ENCODE measurements at regions not wholly inside any gene's neighbourhood (a gene's known extent, or its start where the extent isn't known, plus 50 kb on each side); places are given as distances from the start of the nearest gene placed in this dataset.

- H3K27ac ChIP-seq, result no peak overlapping the region
- no peak overlapping the region for H3K4me3 ChIP-seq
- intact Hi-C loops (cut with DNase I; ENCODE audit: low total_unique reads), result no loop called here
- H3K4me1 ChIP-seq, result no peaks in the 10 kb centered on the region
- DNase-seq, result no peak
- no peaks in the 10 kb centered on the region for H3K9me3 ChIP-seq
- TF ChIP-seq CTCF (IDR thresholded peaks at IDR 0.05) (no peak), EP300 (IDR thresholded peaks at IDR 0.05) (no peak), POLR2AphosphoS5 (IDR thresholded peaks at IDR 0.05) (no peak), POLR2A (IDR thresholded peaks at IDR 0.05) (no peak)
- WGBS, 5 donors, result 98 to 99% (median 98%) methylated on average over 3 of the region's 3 CpGs
- H3K36me3 ChIP-seq, result no peaks in the 10 kb centered on the region
- H3K27me3 ChIP-seq, result no peaks in the 10 kb centered on the region
Observed at GRCh38 chr6:14786008-14786407, 459.9 kb upstream of the JARID2 start.

GRCh38 chr6:14786455-14786854 is 459.4 kb upstream of the JARID2 start:
- H3K27ac ChIP-seq, result no peak overlapping the region
- no peak overlapping the region for H3K4me3 ChIP-seq
- H3K9me3 ChIP-seq, result no peaks in the 10 kb centered on the region
- peaks cover 0 to 4% (median 0%) of the 10 kb centered on the region in 4 donors for H3K4me1 ChIP-seq
- whole genome bisulfite sequencing, 5 donors, result 84 to 94% (median 92%) methylated on average over 3 of the region's 3 CpGs
- no peaks in the 10 kb centered on the region for H3K27me3 ChIP-seq
- DNase-seq, result no peak
- TF ChIP-seq EP300 (IDR thresholded peaks at IDR 0.05), result no peak
- no peak for TF ChIP-seq POLR2AphosphoS5 (IDR thresholded peaks at IDR 0.05)
- no peak for TF ChIP-seq POLR2A (IDR thresholded peaks at IDR 0.05)
- no peak for TF ChIP-seq CTCF (IDR thresholded peaks at IDR 0.05)
- intact Hi-C loops (cut with DNase I; ENCODE audit: low total_unique reads), result no loop called here
- no peaks in the 10 kb centered on the region for H3K36me3 ChIP-seq

GRCh38 chr6:14787250-14787649 is 458.6 kb upstream of the JARID2 start:
- Histone ChIP-seq H3K36me3 (no peaks in the 10 kb centered on the region), H3K4me1 (peaks cover 0 to 12% (median 0%) of the 10 kb centered on the region in 4 donors), H3K27ac (no peak overlapping the region), H3K4me3 (no peak overlapping the region), H3K9me3 (no peaks in the 10 kb centered on the region), H3K27me3 (no peaks in the 10 kb centered on the region)
- intact Hi-C loops (cut with DNase I; ENCODE audit: low total_unique reads), result no loop called here
- DNase-seq, result no peak
- TF ChIP-seq POLR2AphosphoS5 (IDR thresholded peaks at IDR 0.05) (no peak), CTCF (IDR thresholded peaks at IDR 0.05) (no peak), POLR2A (IDR thresholded peaks at IDR 0.05) (no peak), EP300 (IDR thresholded peaks at IDR 0.05) (no peak)
- 83 to 89% (median 86%) methylated on average over 2 of the region's 2 CpGs for WGBS, 5 donors

GRCh38 chr6:14787677-14788076 is 458.2 kb upstream of the JARID2 start:
- TF ChIP-seq CTCF (IDR thresholded peaks at IDR 0.05), result no peak
- TF ChIP-seq POLR2A (IDR thresholded peaks at IDR 0.05), result no peak
- no peak for TF ChIP-seq EP300 (IDR thresholded peaks at IDR 0.05)
- no peak for TF ChIP-seq POLR2AphosphoS5 (IDR thresholded peaks at IDR 0.05)

More at GRCh38 chr6:14787677-14788076, 458.2 kb upstream of the JARID2 start:
- H3K27ac ChIP-seq, result no peak overlapping the region
- WGBS, 5 donors, result 91 to 95% (median 92%) methylated on average over 2 of the region's 2 CpGs
- H3K4me1 ChIP-seq, result peaks cover 0 to 12% (median 0%) of the 10 kb centered on the region in 4 donors
- no peaks in the 10 kb centered on the region for H3K27me3 ChIP-seq
- DNase-seq, result no peak
- intact Hi-C loops (cut with DNase I; ENCODE audit: low total_unique reads), result no loop called here
- H3K4me3 ChIP-seq, result no peak overlapping the region
- H3K36me3 ChIP-seq, result no peaks in the 10 kb centered on the region
- H3K9me3 ChIP-seq, result no peaks in the 10 kb centered on the region
